MM.1S (cell line): ENCODE measurements at regions not wholly inside any gene's neighbourhood (a gene's known extent, or its start where the extent isn't known, plus 50 kb on each side); places are given as distances from the start of the nearest gene placed in this dataset.

Source experiments
- DNase-seq: peaks from one replicate; pipeline ENCODE4 v3.0.0-alpha.2; 2015
- H2AFZ ChIP-seq: fragments of 300-600 bp; sonication (generic); 2 replicates; pipeline ENCODE4 v1.6.0; 2016; ENCODE audit warnings: antibody characterized with exemption, low read length
- H3F3A ChIP-seq: fragments of 300-600 bp; sonication (generic); 2 replicates; pipeline ENCODE4 v1.6.1; 2016; ENCODE audit warnings: mild to moderate bottlenecking, antibody characterized with exemption, low read length, moderate library complexity, mixed read lengths; ENCODE audit not compliant: insufficient read depth
- H3K27ac ChIP-seq: fragments of 300-600 bp; sonication (generic); 2 replicates; pipeline ENCODE4 v1.5.1; 2016; ENCODE audit warnings: mild to moderate bottlenecking, low read length
- H3K27me3 ChIP-seq: fragments of 300-600 bp; sonication (generic); replicated peaks from 2 replicates; pipeline ENCODE4 v1.6.0; 2016; ENCODE audit warnings: low read length; ENCODE audit not compliant: insufficient read depth
- H3K36me3 ChIP-seq: fragments of 300-600 bp; sonication (generic); replicated peaks from 2 replicates; pipeline ENCODE4 v1.6.1; 2016; ENCODE audit warnings: mild to moderate bottlenecking, low read length, mixed read lengths; ENCODE audit not compliant: insufficient read depth
- H3K4me1 ChIP-seq: fragments of 300-600 bp; sonication (generic); 2 replicates; pipeline ENCODE4 v1.6.1; 2016; ENCODE audit warnings: low read length, mixed read lengths
- H3K4me2 ChIP-seq: fragments of 300-600 bp; sonication (generic); 2 replicates; pipeline ENCODE4 v1.6.0; 2016; ENCODE audit warnings: low read depth, low read length
- H3K4me3 ChIP-seq: fragments of 300-600 bp; sonication (generic); 2 replicates; pipeline ENCODE4 v1.5.1; 2016; ENCODE audit warnings: low read length, mixed read lengths
- H3K79me2 ChIP-seq: fragments of 300-600 bp; sonication (generic); 2 replicates; pipeline ENCODE4 v1.6.1; 2016; ENCODE audit warnings: mixed run types, low read length, mixed read lengths
- H3K9ac ChIP-seq: fragments of 300-600 bp; sonication (generic); 2 replicates; pipeline ENCODE4 v1.6.1; 2016; ENCODE audit warnings: low read length, mixed read lengths
- H3K9me2 ChIP-seq: fragments of 300-600 bp; sonication (generic); replicated peaks from 2 replicates; pipeline ENCODE4 v1.6.1; 2016; ENCODE audit warnings: mild to moderate bottlenecking, low read length, mixed read lengths; ENCODE audit not compliant: insufficient read depth
- H3K9me3 ChIP-seq: fragments of 300-600 bp; sonication (generic); replicated peaks from 2 replicates; pipeline ENCODE4 v1.6.1; 2016; ENCODE audit warnings: mild to moderate bottlenecking, low read length, mixed read lengths; ENCODE audit not compliant: insufficient read depth
- H4K20me1 ChIP-seq: fragments of 300-600 bp; sonication (generic); 2 replicates; pipeline ENCODE4 v1.6.1; 2016; ENCODE audit warnings: mild to moderate bottlenecking, low read length, moderate library complexity, mixed read lengths; ENCODE audit not compliant: insufficient read depth
- CTCF ChIP-seq: fragments of 300-600 bp; sonication (generic); IDR thresholded peaks from 2 replicates; pipeline ENCODE4 v1.5.1; 2016; ENCODE audit warnings: antibody characterized with exemption, low read length, mixed read lengths
- EZH2 ChIP-seq: fragments of 300-600 bp; sonication (generic); optimal IDR thresholded peaks from 2 replicates; pipeline ENCODE3; 2017; ENCODE audit warnings: low read depth, mild to moderate bottlenecking, antibody characterized with exemption, low read length, mixed read lengths
- EZH2phosphoT487 ChIP-seq: fragments of 300-600 bp; sonication (generic); IDR thresholded peaks from 2 replicates; pipeline ENCODE4 v1.6.1; 2018; ENCODE audit warnings: antibody characterized with exemption, low read length

- Histone ChIP-seq H3F3A (no peaks in the 10 kb centered on the region), H3K79me2 (no peaks in the 10 kb centered on the region), H3K4me2 (no peak overlapping the region), H3K4me3 (no peak overlapping the region), H3K9ac (no peak overlapping the region), H3K27ac (no peak overlapping the region), H3K9me3 (no peaks in the 10 kb centered on the region), H3K36me3 (no peaks in the 10 kb centered on the region), H3K9me2 (no peaks in the 10 kb centered on the region), H3K27me3 (no peaks in the 10 kb centered on the region), H2AFZ (no peak overlapping the region), H4K20me1 (no peaks in the 10 kb centered on the region), H3K4me1 (no peaks in the 10 kb centered on the region)
- DNase-seq, result no peak
- TF ChIP-seq EZH2phosphoT487 (no peak), EZH2 (no peak), CTCF (no peak)
Observed at GRCh38 chr2:139083121-139083520, 302.9 kb upstream of the NXPH2 start.

GRCh38 chr2:139080244-139080643 lies 300.1 kb upstream of the NXPH2 start:
- Histone ChIP-seq H3K27ac (no peak overlapping the region), H3K36me3 (no peaks in the 10 kb centered on the region), H2AFZ (no peak overlapping the region), H4K20me1 (no peaks in the 10 kb centered on the region), H3K4me3 (no peak overlapping the region), H3K4me2 (no peak overlapping the region), H3K79me2 (no peaks in the 10 kb centered on the region), H3K9me2 (no peaks in the 10 kb centered on the region), H3K27me3 (no peaks in the 10 kb centered on the region), H3K9ac (no peak overlapping the region), H3F3A (no peaks in the 10 kb centered on the region), H3K9me3 (no peaks in the 10 kb centered on the region), H3K4me1 (no peaks in the 10 kb centered on the region)
- no peak for DNase-seq
- no peak for TF ChIP-seq EZH2phosphoT487
- TF ChIP-seq EZH2, result no peak
- TF ChIP-seq CTCF, result no peak

GRCh38 chr2:139079311-139079710 lies 299.1 kb upstream of the NXPH2 start:
- no peak overlapping the region for H2AFZ ChIP-seq

More at GRCh38 chr2:139079311-139079710, 299.1 kb upstream of the NXPH2 start:
- Histone ChIP-seq H3K4me2 (no peak overlapping the region), H3F3A (no peaks in the 10 kb centered on the region), H3K36me3 (no peaks in the 10 kb centered on the region), H3K27me3 (no peaks in the 10 kb centered on the region), H3K9ac (no peak overlapping the region), H4K20me1 (no peaks in the 10 kb centered on the region), H3K4me1 (no peaks in the 10 kb centered on the region), H3K27ac (no peak overlapping the region), H3K4me3 (no peak overlapping the region), H3K9me2 (no peaks in the 10 kb centered on the region), H3K79me2 (no peaks in the 10 kb centered on the region), H3K9me3 (no peaks in the 10 kb centered on the region)
- no peak for DNase-seq
- TF ChIP-seq CTCF, result no peak
- no peak for TF ChIP-seq EZH2phosphoT487
- TF ChIP-seq EZH2, result no peak
